ENCODE measurements at regions not wholly inside any gene's neighbourhood (a gene's known extent, or its start where the extent isn't known, plus 50 kb on each side); places are given as distances from the start of the nearest gene placed in this dataset.

DNA sequence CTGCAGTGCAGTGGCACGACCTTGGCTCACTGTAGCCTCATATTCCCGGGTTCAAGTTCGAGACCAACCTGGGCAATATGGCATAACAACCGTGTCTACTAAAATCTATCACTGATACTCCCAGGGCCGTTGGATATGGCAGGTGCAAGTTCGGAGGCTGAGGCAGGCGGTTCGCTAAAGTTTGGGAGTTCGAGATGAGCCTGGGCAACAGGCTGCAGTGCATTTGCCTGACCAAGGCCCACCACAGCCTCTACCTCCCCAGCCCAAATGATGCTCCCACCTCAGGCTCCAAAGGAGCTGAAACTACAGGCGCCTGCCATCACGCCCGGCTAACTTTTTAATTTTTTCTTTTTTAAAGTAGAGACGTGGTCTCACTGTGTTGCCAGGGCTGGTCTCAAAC is 177.1 kb upstream of the ALG10B start:
- DNase-seq (ENCODE audit: low read depth in 2 of 2) = no peak

DNA sequence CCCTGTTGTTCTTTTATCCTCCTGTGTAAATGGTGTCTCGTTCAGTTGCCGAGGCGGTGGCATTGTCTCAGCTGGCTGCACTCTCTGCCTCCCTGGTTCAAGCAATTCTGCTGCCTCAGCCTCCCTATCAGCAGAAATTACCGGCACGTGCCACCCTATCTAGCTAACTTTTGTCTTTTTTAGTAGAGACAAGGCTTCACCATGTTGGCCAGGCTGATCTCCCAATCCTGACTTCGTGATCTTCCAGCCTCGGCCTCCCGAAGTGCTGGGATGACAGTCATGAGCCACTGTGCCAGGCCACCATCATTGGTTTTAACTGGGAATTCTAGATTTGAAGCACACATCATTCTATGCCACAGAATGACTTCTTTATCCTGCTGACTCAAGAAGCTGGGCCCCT is 175.3 kb upstream of the ALG10B start:
- no peak for DNase-seq (ENCODE audit: low read depth in 2 of 2)

DNA sequence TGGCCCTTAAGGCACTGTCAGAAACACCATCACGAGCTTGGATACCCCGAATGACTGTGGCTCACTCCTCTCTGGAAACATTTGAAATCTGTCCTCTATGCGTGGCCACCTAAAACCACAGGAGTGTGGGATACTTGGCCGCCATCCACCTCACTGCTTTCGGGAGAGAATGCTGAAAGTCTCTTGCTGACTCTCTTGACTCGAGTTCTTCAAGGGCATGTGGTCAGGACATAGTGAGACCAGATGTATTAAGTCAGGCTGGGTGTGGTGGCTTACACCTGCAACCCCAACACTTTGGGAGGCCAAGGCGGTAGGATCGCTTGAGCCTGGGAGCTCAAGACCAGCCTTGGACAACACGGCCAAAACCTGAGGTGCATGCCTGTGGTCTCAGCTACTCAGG is 174.7 kb upstream of the ALG10B start:
- DNase-seq (ENCODE audit: low read depth in 2 of 2) = no peak

DNA sequence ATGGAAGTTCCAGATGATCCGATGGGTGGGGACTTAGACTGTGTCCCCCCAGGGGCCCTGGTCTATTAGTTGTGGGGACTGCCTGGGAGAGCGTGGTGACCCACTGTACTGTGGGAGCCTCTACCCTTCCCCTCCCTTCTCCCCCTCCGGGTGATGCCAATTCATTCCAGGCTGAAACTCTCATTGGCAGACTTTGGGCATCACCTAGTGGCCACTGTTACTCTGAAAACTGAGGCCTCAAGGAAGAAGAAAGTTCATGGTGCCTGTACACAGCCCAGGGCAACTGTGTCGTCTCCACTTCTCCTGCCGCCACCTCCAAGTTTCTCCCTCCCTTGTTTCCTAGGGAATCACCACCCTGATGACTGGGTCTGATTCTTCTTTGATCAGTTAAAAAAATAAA is 173.6 kb upstream of the ALG10B start:
- DNase-seq (ENCODE audit: low read depth in 2 of 2) = no peak

DNA sequence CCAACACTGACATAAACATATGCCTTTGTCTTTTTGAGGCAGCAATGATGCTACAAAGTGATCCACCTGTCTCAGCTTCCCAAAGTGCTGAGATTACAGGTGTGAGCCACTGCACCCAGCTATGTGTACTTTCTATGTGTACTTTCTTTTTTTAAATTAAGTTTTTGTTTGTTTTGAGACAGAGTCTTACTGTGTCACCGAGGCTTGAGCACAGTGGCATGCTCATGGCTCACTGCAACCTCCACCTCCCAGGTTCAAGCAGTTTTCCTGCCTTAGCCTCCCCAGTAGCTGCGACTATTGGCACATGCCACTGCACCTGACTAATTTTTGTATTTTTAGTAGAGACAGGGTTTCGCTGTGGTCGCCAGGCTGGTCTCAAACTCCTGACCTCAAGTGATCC is 172.5 kb upstream of the ALG10B start:
- DNase-seq (ENCODE audit: low read depth in 2 of 2) = no peak

GRCh38 chr12:38144601-38145436 is 171.8 kb upstream of the ALG10B start:
- DNase-seq (ENCODE audit: low read depth in 2 of 2) = no peak

GRCh38 chr12:38149395-38150073 is 167.0 kb upstream of the ALG10B start:
- DNase-seq (ENCODE audit: low read depth in 2 of 2) = no peak

DNA sequence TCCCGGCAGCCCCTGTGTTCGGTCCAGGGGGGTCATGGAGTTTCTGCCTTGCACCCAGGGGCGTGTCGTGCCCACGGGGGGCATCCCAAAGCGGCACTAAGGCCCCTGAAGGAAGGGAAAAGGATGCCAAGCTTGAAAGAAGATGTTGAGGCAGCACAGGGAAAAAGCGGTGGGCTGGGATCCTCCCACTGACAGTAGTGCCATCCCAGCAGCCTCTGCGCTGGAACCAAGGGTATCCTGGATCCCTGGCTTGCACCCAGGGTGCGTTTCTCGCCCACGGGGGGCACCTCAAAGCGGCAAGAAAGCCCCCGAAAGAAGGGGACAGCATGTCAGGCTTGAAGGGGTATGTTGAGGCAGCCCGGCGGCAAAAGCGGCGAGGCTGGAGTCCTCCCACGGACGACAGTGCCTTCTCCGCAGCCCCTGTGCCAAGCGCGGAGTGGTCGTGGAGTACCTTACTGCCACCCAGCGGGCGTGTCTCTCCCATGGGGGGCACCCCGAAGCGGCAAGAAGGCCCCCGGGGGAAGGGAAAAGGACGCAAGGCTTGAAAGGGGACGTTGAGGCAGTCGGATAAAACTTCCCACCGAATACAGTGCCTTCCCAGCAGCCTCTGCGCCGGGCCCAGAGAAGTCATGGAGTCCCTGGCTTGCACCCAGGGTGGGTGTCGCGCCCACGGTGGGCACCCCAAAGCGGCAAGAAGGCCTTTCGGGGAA is 164.4 kb upstream of the ALG10B start:
- DNase-seq (ENCODE audit: low read depth in 2 of 2) = no peak

GRCh38 chr12:38152816-38153736 is 163.5 kb upstream of the ALG10B start:
- no peak for DNase-seq (ENCODE audit: low read depth in 2 of 2)

DNA sequence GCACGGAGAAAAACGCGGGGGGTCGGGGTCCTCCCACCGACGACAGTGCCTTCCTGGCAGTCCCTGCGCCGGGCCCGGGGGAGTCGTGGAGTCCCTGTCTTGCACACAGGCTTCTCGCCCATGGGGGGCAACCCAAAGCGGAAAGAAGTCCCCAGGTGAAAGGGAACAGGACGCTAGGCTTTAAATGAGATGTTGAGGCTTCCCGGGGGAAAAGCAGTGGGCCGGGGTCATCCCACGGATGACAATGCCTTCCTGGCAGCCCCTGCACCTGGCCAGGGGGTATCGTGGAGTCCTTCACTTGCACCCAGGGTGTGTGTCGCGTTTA is 162.9 kb upstream of the ALG10B start:
- no peak for DNase-seq (ENCODE audit: low read depth in 2 of 2)

DNA sequence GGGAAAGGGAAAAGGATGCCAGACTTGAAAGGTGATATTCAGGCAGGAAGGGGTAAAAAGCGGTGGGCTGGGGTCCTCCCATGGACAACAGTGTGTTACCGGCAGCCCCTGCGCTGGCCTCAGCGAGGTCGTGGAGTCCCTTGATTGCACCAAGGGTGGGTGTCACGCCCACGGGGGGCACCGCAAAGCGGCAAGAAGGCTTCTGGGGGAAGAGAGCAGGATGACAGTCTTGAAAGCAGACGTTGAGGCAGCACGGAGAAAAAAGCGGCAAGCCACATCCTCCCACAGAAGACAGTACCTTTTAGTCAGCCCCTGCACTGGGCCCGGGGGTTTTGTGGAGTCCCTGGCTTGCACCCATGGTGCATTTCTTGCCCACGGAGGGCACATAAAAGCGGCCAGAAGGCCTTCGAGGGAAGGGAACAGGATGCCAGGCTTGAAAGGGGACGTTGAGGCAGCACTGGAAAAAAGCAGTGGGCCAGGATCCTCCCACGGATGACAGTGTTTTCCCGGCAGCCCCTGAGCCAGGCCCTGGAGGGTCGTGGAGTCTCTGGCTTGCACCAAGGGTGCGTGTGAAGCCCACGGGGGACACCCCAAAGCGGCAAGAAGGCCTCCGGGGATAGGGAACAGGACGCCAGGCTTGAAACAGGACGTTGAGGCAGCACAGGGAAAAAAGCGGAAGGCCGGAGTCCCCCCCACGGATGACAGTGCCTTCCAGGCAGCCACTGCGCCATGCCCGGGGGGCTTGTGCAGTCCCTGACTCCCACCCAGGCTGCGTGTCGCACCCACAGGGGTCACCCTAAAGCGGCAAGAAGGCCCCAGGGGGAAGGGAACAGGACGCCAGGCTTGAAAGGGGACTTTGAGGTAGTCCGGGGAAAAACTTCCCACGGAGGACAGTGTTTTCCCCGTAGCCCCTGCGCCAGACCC is 162.2 kb upstream of the ALG10B start:
- no peak for DNase-seq (ENCODE audit: low read depth in 2 of 2)

DNA sequence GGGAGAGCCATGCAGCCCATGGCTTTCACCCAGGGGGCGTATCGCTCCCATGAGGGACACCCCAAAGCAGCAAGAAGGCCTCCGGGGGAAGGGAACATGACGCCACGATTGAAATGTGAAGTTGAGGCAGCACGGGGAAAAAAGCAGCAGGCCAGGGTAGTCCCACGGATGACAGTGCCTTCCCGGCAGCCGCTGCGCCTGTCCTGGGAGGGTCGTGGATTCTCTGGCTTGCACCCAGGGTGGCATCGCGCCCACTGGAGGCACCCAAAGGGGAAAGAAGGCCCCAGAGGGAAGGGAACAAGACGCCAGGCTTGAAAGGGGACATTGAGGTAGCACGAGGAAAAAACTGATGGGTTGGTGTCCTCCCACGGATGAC is 161.6 kb upstream of the ALG10B start:
- DNase-seq (ENCODE audit: low read depth in 2 of 2) = no peak

- no peak for DNase-seq (ENCODE audit: low read depth in 2 of 2)
These were observed 160.8 kb upstream of the ALG10B start for GRCh38 chr12:38155526-38156496.

DNA sequence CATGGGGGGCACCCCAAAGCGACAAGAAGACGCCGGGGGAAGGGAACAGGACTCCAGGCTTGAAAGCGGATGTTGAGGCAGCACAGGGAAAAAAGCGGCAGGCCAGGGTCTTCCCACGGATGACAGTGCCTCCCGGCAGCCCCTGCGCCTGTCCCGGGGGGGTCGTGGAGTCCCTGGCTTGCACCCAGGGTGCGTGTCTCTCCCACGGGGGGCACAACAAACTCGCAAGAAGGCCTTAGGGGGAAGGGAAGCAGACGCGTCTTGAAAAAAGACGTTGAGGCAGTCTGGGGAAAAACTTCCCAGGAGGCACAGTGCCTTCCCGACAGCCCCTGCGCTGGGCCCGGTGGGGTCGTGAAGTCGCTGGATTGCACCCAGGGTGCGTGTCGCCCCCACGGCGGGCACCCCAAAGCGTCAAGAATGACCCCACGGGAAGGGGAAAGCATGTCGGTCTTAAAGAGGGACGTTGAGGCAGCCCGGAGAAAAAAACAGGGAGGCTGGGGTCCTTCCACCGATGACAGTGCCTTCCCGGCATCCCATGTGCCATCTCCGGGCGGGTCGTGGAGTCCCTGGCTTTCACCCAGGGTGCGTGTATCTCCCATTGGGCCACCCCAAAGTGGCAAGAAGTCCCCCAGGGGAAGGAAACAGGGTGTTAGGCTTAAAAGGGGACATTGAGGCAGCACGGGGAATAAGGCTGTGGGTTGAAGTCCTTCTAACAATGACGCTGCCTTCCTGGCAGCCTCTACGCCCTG is 159.9 kb upstream of the ALG10B start:
- no peak for DNase-seq (ENCODE audit: low read depth in 2 of 2)

- DNase-seq (ENCODE audit: low read depth in 2 of 2) = no peak
These were observed 159.2 kb upstream of the ALG10B start for GRCh38 chr12:38157274-38157932.

- no peak for DNase-seq (ENCODE audit: low read depth in 2 of 2)
These were observed 158.6 kb upstream of the ALG10B start for GRCh38 chr12:38157933-38158401.

- DNase-seq (ENCODE audit: low read depth in 2 of 2) = no peak
These were observed 158.0 kb upstream of the ALG10B start for GRCh38 chr12:38158428-38159091.

Data from stimulated activated CD4-positive, alpha-beta T cell treated with anti-CD3 and anti-CD28 coated beads, Interleukin-15, amount 100 ng/mL, for 48 hours (primary cell).